LoVo (cell line): ENCODE measurements at regions not wholly inside any gene's neighbourhood (a gene's known extent, or its start where the extent isn't known, plus 50 kb on each side); places are given as distances from the start of the nearest gene placed in this dataset.
"Not testable (repeated sequence)": the region's sequence is repeated elsewhere in the genome, so short reads cannot be mapped to it uniquely, and the experiment has no call there.

Source experiments
- DNase-seq: peaks from one replicate; pipeline ENCODE4 v3.0.0-alpha.2; 2016; ENCODE audit warnings: low spot score

DNA sequence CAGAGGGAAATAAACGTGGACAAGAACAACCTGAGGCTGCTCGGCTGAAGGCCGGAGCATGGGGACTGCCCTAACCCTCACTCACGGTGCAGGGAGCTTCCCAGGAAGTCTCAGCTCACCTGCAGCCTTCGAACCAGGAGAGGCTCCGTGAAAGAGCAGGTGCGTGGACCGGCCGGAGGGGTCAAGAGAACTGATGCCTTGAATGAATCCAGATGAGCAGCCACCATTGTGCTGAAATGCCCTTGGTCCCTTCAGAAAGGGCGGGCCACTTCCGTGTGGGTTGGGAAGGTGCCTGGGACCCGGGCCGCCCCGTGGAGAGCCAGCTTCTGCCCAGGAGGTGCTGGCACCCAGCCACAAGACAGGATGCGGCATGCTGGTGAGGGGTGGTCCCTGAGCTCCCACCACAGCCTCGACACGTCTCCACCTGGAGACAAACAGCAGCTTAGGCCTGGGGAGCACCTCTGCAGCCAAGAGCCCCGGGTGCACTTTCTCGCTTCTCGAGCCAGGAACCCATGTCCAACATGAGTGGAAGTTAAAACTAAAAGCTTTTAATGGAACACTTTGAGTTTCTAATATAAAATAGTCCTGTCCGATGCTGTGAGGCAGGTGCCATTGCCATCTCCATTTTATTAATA lies 83.5 kb downstream of the TTLL2 start:
- no peak for DNase-seq

DNA sequence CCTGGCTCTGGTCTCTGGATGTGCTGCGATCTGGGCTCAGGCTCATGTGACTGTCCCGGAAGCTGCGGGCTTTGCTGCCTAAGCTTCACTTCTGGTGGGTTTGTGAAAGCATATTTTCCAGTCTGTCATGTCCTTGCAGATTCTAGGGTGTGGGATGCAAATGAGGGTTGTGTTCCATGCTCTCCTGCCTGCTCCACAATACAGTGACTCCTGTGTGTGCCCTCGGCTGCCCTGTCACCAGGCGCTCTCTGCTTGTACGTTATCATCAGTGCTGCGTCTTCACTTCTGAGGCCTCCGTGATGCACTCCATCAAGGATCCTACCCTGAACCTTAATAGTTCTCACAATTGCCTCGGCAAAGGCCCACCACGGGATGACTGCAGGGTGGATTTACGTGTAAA lies 84.2 kb downstream of the TTLL2 start:
- no peak for DNase-seq

DNA sequence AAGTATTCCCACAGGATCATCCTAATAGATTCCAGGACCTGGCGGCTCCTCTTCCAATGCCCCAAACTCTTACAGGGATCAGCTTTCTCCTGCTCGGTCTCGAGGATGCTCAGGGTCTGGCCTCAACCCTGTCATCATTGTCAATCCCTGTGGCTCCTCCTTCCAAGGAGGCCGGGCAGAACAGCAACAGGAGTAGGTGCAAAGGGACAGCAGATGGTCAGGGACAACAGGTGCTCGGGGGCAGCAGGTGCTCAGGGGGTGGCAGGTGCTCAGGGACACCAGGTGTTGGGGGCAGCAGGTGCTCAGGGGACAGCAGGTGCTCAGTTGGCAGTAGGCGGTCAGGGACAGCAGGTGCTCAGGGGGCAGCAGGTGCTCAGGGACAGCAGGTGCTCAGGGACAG lies 84.8 kb downstream of the TTLL2 start:
- DNase-seq, result no peak

DNA sequence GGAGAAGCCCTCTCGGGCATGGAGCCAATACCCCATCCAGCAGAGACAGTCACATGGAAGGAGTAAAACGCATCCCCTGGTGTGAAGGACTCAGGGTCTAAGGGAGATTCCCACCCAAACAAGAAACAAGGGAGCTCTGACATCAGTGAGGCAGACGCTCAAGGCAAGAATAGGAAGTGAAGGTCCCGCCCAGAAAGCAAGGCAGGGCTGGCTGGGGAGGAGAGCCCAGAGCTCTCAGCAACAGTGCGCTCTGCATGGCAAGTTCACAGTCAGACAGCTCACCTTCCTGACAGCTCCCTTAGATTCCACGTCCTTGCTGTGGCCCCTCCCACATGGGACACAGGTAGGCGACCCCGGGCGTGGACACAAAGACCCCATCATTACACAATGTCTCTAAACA lies 85.6 kb downstream of the TTLL2 start:
- DNase-seq, result no peak

DNA sequence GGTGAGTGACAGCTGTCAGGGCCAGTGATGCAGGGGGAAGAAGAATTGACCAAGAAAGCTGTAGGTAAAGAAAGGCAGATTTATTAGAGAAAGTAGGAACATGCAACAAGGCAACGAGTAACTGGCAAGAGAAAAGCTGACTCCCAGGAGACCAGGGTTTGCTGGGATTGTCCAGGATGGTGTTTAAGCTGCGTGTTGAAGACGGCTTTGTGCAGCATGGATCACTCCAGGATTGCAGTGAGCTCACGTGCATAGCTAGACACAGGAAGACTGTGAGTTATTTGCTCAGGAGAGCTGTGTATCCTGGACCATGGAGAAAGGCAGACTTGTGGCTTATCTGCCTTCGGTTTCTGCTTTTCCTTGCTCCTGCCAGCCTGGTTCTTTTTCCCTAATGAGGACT lies 87.6 kb downstream of the TTLL2 start:
- no peak for DNase-seq

DNA sequence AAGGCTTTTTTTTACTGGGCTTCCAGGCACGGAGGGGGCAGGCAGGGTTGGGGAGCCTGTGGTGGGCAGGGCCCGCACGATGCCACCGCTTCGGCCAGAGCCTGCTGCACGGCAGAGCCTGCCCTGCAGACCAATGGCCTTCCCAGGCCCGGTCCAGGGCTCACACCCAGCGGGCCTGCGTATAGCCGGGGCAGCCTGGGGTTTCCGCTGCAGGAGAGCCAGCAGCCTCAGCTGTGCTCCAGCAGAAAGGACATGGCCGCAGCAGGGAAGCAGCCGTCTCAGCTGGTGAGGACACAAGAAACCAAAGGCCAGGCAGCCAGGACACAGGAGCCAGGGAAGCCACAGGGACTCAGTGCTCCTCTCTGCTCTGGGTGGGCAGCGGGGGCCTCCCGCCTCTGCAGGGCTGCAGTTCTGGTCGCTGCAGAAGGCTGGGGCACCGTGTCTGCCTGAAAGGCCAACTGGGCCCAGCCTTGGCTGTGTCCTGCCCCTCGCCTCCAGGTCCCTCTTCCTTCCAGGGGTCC lies 90.6 kb downstream of the TTLL2 start:
- no peak for DNase-seq

DNA sequence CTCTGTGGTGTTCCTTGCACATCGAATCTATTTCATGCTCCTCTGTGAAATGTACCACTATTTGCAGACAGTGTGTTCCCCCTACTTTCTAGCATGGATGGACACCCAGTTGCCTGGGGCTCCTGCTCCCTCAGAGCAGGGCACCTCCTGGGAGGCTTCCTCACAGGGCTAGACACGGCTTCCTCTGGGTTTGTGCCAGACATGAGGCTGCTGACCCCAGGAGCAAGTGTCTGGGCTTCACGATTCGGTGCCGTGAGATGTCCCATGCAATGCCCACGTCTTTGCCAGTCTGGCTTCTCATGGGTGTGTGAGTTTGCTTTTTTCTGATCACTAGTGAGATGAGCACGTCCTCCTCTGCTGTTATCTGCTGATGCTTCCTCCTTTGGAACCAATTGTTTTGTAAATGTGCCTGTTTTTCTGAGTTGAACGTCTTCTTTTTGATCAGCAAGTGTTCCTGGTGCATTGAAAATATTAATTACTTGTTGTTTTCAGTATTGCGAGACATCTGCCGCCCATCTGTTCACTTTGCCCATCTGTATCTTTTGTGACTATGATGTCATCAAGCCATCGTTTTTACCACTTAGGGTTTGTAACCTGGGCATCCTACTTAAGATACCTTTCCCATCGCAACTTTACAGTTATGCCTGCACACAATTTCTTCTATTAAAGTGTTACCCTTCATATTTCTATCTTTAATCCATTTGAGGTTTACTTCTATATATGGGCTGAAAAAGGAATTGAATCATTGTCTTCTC lies 92.0 kb downstream of the TTLL2 start:
- DNase-seq, result no peak

DNA sequence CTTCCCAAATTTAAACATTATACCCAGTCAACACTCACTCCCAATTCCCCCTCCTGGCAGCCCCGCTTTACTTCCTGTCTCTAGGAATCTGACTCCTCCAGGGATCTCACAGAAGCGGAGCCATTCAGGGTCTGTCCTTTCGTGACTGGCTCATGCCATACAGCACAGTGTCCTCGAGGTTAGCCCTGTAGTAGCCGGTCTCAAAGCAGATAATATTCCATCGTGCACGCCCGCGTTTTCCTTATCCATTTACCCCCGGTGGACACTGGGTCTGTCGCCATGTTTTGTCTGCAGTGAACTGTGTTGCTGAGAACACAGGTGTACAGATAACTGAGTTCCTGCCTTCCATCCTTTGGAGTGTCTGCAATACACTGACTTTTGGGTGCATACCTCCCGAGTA lies 95.3 kb downstream of the TTLL2 start:
- no peak for DNase-seq

DNA sequence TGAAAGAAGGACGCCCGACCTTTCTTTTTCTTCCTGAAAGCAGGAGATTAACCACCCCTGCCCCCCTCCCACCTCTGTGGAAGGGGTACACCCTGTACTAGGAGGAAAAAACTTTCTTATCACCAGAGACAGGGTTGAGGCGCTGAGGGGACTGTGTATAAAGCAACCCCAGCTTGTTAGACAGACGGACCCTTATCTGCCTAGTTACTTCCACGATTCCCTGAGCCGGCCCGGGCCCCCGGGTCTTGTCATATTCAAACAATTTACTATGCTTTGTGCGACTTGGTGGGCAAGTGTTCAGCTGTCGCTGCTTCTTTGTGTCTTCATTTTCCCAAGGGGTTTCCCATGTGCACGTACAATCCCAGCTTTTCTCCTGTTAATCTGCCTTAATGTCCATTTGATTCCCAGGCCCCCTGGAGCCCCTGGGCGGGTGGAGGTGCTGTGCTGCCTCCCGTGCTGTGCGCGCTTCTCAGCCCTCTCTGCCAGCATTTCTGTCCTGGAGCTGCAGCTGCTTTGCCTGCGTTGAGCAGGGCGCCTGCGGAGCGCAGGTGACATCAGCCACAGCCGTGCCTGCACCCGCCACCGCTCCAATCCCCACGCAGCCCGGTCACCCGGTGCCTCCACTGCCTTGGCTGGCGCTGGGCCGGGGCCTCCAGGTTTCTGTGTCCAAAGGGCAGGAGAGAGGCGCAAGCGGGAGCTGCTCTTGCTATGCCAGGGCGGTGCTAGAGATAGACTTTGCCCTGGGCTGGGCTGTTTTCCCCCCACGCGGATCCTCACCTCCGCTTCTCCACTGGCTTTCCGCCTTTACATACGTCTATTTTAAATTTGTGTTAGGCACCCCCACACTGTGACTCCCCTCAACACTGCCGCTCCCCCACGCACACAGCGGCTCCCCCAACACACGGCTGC lies 96.2 kb downstream of the TTLL2 start:
- peak; percentile 88 for DNase-seq

DNA sequence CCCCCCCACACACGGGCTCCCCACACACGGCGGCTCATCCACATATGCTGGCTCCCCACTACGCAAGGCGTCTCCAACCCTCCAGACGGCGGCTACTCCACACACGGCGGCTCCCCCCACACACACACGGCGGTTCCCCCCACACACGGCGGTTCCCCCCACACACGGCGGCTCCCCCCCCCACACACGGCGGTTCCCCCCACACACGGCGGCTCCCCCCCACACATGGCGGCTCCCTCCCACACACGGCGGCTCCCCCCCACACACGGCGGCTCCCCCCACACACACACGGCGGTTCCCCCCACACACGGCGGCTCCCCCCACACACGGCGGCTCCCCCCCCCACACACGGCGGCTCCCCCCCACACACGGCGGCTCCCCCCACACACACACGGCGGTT lies 97.1 kb downstream of the TTLL2 start:
- DNase-seq, result not testable (repeated sequence)

DNA sequence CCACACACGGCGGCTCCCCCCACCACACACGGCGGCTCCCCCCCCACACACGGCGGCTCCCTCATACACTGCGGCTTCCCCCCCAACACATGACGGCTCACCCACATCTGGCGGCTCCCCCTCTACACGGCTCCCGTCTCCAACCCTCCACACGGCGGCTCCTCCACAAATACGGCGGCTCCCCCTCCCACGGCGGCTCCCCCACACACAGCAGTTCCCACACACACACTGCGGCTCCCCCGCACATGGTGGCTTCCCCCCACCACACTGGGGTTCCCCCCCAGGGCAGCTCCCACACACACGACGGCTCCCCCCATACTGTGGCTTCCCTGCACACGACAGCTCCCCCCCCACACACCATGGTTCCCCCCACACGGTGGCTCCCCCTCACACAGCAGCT lies 98.0 kb downstream of the TTLL2 start:
- DNase-seq, result no peak

DNA sequence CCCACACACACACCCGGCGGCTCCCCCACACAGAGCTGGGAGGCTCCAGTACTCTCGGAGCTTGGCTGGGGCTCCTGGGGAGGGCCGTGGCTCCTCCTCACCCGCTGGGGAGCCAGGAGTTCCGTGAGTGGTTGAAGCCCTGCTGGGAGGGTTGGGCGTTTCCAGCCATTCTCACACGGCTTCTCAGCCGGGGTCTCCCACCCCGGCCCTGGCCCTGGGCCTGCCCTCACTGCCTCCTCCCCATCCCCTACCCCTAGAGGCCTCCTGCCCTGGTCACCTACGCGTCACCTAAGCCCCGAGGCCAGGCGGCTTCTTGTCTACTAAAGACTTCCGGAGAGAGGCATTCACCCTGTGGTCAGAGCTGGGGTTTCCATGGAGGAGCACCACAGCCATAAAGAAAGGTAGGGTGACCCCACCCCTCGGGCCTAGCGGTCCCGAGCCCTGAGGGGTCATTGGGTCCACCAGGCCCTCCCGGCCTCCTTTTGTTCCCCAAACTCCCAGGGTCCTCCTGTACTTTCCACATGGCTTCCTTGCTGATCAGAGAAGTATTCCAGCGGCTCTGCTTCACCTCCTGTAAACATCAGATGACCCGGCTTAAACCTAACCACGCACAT lies 99.3 kb downstream of the TTLL2 start:
- no peak for DNase-seq

DNA sequence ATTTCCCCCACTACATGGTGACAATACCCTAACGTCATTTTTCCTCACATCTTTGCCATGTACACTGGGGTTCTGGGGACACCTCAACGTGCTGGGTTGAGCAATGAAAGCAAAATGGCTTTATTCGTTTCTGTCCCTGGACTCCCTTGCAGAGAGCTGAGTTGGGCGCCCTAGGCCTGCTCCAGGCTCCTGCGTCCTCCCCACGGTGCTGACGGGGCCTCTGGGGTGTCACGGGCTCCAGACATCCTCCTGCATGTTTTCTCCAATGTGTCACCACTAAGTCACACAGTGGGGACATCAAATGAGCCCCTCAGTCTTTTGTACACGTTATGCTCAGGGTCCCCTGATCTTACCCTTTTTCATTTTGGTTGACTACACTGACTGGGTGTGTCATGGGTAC lies 99.8 kb downstream of the TTLL2 start:
- DNase-seq, result no peak

DNA sequence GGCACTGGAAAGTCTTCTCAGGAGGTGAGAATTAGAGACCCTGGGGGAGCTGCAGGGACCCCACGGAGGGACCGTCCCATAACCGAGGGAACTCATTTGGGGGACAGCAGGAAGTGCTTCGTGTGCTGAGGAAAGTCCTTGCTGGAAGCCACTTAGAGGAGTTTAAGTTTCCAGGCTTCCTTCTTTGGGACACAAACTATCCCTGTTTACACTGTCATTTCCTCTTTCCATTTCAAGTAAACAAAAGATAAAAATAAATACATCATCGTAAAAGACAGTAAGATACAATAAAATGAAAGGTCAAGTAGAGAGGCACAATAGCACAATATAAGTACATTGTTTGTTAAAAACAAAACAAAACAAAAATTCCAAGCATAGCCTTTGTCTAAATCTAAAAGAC lies 101.2 kb downstream of the TTLL2 start:
- no peak for DNase-seq

DNA sequence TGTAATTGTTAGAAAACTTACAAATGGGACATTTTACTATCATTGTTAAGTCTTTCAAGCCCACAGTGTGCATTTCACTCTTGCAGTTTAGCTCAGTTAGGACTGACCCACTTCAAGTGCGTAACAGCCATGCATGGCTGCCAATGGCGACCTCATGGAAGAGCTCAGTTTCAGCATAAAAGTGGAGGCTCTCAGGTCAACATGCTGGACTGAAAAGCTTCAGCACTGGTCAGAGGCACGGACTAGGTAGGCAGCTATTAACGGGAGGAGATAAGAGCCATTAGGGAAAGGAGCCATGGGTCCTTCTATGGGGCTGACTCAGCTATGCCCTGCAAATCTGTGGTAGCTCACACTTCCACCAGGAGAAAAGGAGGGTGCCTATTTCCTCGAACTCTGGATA lies 101.8 kb downstream of the TTLL2 start:
- no peak for DNase-seq

DNA sequence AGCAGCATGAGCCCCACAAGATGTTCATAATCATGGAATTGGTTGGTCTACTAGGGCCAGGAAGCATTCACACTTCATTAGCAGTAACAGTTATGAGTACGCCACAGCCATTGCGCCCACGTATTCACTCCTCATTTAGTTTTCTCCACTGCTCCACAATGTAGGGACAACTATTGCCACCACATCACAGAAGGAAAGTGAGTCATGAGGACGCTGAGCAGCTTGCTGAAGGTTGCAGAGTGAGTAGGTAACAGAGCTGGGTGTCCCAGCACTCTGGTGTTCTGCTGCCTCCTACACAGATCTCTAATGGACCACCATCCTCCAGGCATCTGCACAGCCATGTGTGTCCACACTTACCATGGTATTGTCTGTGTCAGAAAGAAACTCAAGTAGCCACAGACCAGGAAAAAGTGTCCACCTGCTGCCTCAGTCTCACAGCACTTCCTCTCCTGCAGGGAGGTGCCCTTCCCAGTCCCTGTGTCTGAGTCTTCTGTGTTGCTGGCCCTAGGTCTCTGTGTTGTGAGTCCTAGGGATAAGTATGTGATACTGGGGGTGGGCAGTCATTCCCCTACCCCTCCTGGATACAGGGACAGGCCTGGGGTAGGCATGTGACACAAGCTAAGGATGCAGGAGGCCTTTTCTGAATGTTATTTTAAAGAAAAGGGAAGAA lies 103.9 kb downstream of the TTLL2 start:
- no peak for DNase-seq

DNA sequence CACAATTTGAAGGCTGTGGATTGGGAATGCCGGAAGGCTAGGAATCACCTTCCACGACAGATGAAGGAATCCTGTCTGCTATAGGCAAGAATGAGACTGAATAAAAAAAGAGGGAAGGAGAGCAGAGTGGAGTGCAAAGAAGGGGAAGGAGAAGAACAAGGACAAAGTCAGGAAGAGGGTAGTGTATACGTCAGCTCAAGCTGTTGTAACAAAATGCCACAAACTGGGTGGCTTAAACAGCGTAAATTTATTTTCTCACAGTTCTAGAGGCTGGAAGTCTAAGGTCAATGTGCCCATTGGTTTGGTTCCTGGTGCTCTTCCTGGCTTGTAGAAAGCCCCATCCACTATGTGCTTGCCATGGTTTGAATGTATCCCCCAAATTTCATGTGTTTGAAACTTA lies 104.5 kb downstream of the TTLL2 start:
- no peak for DNase-seq

DNA sequence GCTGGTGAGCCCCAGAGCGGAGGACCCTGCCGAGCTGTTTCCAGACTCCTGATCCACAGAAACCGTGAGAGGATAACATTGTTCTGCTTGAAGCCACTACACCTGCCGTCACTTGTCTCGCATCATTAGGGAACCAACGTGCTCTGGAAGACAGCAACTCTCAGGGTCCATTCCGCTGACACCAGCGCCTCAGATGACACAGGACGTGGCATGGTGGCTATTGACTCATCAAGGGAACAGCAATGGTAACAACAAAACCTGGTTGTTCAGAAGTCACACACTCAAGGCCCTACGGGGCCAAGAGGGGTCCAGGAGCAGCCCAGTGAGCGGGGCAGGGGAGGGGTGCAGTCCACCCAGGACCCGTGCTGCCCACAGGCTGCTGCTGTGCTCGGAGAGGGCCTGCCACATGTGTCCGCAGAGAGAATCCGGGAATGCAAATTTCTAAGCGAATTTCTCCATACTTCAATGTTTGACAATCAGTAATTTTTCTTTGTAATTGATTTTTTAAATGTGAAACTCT lies 110.4 kb downstream of the TTLL2 start:
- DNase-seq, result no peak

DNA sequence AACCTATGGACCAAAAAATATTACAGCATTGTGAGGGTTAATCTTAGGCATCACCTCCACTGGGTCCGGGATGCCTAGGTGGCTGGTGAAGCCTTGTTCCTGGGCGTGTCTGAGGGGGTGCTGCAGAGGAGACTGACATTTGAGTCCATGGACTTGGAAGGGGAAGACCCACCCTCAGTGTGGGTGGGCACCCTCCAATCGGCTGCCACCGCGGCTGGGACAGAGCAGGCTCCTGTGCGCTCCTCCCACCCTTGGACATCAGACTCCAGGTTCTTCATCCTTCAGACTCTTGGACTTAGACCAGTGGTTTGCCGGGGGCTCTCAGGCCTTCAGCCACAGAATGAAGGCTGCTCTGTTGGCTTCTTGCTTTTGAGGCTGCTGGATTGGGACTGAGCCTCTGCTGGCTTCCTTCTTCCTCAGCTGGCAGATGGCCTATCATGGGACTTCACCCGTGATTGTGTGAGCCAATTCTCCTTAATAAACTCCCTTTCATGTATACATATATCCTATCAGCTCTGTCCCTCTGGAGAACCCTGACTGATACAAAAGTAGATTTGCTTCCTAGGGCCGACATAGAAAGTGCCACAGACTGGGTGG lies 113.1 kb downstream of the TTLL2 start:
- no peak for DNase-seq

DNA sequence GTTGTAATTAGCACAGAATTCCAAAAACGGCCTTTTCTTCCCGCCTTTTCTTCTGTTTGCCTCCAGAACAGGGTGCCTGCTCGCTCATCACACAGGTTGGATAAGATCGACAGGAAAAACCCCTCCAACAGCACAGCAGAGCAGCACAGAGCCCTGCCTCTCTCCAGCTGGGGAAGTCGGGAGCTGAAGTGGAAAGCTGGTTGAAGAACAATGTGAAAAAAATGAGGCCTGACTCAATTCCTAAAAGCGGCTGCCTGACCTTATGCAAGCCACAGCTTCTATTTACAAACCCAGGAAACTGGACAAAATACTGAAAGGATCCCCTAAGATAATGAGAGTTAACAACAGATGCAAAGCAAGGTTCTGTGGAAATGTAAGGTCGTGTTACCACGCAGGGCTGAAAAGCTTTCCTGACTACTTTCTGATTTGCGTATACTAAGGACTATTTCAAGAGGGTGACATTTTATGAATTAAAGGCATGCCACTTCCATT lies 116.9 kb downstream of the TTLL2 start:
- DNase-seq, result no peak

DNA sequence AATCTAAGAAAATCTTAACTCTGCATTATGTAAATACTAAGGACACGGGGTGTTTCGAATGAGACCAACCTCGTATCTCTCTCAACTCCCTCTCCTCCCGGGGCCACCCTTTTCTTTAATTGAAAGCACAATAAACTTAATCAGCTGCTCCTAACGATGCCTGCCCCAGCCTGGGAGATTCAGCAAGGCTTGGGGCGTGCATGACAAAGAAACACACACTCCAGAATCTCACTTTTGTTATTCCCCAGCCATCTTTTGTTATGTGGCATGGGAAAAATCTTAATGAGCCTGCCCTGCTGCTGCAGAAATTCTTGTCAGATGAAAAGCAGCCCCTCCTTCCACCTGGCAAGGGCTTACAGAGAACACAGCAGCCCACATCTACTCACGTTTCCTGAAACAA lies 117.4 kb downstream of the TTLL2 start:
- DNase-seq, result no peak
